GM18909 (cell line): ENCODE measurements at regions not wholly inside any gene's neighbourhood (a gene's known extent, or its start where the extent isn't known, plus 50 kb on each side); places are given as distances from the start of the nearest gene placed in this dataset.

ENCODE experiments used
- ATAC-seq: cut with Tn5 transposase; IDR thresholded peaks from one replicate; pipeline ENCODE4 v1.9.1; 2021; ENCODE audit warnings: mild to moderate bottlenecking; ENCODE audit not compliant: unreplicated experiment, poor library complexity

DNA sequence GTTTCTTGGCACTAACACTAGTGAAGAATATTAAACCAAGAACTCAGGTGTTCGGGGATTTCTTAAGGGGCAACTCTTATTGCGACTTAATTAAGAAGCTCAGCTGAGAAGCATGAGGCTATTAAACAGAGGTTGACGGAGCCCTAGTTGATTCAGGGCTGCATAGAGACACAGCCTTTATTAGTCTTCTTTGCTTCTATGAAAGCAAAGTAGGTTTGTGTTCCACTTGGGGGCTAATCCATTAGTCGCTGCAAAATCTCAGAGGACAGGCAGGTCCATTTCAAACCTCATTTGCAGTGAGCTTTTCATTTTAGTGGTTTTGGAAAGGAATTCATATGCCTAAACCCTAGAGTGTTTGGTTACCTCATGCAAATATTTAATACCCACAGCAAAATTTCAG, 506.6 kb upstream of the SULF2 start:
- ATAC-seq = no peak

DNA sequence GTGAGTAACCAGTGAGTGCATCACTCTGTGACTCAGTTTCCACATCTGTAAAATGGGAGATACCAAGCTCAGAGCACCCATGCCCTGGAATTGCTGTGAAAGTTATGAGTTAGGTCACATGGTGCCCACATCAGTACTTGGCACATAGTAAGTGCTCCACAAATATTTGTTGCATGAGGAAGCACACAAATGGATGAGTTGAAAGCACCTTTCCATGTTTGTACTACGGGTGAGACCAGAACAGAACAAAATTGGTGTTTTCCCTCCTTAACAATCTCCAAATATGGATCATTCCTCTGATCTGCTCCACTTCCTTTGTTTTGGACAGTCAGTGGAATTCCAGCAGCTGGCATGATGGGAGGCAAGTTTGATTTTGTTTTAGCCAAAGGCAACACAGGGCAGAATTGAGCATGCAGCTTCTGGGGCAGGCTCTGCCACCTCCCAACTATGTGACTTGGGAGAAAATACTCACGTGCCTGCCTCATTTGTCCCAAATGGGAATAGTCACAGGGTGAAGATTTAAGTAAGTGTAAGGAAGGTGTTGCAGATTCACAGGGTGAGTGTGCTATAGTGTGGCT, 503.7 kb upstream of the SULF2 start:
- no peak for ATAC-seq

DNA sequence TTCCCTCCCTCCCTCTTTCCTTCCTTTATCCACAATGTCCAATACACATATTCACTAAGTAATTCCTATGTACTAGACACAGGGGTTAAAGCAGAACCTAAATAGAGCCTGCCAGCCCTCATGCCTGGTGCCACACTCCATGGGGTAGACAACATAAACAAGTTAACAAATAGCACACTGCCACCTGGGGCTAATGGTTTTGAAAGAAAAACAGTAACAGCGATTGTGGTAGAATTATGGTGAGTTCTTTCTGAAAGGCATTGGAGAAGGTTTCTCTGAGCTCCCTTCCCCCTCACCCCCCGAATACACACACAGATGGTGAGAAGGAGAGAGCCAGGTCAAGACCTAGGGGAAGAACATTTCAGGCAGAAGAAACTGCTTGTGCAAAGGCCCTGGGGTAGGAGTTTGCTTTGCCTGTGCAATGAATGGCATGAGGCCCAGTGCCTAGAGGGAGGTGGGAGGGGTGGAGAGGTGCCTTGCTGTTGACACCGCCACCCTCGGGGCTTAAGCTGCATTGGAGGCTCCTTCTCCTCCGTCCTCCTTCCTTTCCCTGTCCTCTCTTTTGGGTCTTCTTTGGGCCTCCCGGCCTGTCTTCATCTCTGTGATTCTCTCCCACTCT, 502.4 kb upstream of the SULF2 start:
- ATAC-seq = no peak

DNA sequence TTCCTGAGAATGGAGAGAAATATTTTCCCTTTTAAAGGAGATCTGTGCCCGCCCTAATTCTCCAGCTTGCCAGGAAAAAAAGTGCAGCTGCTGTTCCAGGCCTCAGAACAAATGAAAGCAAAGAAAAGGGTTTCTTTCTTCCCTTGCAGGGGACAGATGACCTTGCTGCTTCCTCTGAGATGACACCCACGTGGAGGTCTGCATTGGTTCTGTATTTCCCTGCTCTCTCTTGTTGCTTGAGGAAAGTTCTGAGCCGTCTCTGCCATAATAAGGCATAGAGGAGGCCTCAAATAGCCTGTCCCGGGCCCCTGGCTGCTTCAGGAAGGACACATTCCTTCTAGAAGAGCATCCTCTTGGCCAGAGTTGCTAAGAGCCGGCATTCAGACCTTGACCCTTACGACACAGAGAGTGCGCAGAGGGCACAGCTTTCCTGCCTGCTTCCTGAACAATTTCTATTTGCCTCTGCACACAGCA, 501.8 kb upstream of the SULF2 start:
- ATAC-seq = no peak

DNA sequence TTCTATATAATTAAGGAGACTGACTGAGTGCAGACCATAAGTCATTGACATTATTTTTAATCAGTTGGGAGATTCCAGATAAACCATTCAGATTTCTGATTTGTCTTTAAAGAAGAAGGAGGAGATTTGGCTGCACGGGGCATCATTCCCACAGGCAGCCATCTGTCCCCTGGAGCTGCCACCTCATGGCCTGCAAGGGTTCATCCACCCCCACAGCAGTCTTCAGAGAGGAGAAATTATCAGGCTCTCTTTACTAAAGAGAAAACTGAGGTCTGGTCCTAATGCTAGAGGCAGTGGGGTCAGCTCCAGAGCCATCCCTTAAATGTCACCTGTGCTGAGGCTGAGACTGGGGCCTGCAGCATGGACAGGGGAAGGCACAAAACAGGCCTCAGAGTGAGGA, 501.3 kb upstream of the SULF2 start:
- no peak for ATAC-seq

DNA sequence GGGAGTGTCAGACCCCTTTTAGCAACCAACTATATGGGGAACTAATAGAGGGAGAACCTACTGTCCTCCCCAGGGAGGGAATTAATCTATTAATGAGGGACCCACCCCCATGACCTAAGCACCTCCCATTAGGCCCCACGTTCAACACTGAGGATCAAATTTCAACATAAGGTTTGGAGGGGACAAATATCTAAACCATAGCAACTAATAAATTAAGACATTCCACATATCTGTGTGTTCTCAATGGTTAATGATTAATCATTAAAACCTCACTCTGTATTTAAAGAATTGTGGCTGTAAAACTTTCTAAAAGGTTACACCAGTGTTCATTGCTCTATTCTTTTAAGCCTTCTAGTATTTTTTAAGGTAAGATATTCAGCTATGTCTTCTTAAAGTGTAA, 500.4 kb upstream of the SULF2 start:
- ATAC-seq = no peak

DNA sequence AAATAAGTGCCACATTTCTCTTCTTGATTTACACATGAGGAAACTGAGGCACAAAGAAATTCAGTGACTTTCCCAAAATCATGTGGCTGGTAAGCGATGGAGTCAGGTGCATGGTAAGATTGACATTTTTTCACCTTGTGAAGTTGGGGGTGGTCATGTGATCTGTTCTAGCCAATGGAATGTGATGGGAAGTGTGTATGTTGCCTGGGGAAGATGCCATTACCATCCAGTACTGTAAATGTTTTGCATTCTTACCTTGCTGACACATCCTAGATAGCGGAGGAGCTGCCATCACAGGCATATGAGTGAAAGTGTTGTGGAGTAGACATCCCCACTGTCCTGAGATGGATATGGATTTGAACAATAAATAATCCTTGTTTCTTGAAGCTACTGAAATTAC, 499.6 kb upstream of the SULF2 start:
- ATAC-seq = no peak

DNA sequence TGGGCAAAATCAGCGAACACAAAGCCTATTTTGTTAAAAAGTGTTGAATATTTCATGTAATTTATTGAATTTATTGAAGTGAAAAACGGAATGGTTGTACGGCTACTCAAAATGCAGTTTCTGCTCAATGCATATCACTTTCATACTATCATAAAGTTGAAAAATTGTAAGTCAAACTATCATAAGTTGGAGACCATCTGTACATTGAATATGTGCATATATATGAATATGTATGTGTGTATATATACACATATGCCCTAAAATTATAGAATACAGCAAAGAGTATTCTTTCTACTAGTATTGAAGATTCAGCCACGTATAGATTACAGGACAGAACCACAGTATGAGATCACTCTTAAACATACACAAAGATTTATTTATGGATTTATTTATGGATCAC, 499.0 kb upstream of the SULF2 start:
- ATAC-seq = no peak

DNA sequence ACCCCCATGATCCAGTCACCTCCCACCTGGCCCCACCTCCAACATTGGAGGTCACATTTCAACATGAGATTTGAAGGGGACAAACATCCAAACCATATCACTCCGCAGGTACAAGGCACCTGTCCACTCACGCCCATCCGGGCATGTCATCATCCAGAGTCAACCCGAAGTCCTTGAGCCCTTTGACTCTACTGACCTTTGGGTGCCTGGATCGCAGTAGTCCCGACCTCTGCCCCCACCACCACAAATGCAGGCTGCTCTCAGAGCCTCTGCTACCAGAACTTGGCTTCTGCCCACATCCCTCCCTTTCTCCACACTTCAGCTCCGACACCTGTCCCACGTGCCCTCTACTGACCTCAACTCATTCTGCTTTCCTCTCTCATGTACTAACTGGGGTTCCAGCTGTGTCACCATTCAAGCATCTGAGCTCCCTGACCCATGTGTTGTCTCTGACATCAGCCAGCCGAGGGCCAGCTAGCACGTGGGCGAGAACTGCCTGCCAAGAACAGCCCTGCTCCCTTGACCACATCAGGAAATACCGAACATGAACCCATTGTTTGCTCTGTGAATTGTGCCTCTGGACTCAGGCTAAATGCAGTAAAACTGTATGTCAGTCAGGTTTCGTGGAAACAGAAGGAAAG, 498.3 kb upstream of the SULF2 start:
- ATAC-seq = no peak

DNA sequence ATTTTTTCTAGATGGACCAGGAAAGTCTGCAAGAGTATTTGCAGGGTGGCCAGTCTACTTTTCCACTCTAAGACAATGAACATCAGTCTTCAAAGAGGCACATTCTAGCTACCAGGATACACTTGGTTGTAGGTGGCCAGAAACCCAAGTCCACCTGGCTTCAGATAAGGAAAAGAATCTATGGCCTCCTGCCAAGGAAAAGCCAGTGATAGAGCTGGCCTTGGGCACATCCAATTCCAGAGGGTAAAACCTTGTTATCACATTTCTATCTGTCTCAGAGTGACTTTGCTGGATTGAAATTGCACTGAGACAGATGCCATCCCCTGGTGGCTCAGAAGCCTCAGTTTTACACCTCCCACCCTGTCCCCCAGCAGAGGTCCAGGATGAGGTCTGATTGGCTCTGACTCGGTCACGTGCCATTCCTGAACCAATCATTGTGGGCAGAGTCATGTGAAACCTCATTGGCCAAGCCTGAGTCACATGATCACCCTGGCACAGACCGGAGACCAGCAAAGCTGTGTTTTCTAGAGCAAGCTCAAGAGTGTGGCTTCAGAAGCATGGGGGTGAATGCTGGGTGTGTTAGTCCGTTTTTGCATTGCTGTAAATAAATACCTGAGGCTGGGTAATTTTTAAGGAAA, 497.4 kb upstream of the SULF2 start:
- ATAC-seq = no peak

DNA sequence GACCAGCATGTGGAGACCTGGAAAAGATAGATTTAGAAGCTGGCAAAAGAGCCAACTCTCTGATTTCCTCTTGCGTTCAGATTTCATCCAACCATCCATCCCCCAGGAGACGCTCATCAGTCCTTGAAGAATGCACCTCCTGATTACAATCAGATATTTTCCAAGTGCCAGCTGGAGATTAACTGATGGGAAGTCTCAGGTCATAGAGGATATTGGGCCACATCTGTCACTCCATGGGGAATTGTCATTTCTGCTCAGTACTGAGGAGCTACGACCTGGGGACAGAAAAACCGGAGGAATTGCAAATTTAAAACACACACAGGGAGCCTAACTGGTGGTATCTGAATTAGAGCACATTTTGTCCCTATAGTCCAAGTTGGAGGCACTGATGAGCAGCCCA, 496.2 kb upstream of the SULF2 start:
- ATAC-seq = no peak

DNA sequence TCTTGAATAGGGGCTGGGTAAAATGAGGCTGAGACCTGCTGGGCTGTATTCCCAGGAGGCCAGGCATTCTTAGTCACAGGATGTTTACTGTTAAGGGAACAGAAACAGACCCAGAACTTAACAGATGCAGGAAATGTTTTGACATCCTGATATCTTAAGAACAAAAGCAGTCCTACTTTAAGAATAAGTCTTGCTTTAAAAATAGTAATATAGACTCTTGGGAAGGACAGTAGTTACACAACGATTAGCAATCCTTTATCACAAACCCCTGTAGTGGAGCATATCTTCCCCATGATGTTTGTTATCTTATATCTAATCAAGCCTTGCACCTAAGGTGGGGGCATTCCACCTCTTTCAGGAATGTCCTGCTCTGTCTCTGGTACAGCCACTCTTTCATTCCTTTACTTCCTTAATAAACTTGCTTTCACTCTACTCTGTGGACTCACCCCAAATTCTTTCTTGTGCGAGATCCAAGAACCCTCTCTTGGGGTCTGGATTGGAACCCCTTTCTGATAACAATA, 493.7 kb upstream of the SULF2 start:
- ATAC-seq = no peak

DNA sequence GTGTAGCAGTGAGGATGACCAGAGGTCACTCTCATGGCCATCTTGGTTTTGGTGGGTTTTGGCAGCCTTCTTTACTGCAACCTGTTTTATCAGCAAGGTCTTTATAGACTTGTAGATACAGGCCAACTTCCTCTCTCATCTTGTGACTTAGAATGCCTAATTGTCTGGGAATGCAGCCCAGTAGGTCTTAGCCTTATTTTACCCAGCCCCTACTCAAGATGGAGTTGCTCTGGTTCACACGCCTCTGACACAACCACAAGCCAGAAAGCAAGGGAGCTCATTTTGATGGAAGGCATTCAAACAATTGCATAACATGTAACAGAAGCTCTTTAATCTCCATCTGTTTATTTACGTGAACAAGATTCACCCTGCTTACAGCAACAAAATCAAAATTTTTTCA, 492.0 kb upstream of the SULF2 start:
- no peak for ATAC-seq

DNA sequence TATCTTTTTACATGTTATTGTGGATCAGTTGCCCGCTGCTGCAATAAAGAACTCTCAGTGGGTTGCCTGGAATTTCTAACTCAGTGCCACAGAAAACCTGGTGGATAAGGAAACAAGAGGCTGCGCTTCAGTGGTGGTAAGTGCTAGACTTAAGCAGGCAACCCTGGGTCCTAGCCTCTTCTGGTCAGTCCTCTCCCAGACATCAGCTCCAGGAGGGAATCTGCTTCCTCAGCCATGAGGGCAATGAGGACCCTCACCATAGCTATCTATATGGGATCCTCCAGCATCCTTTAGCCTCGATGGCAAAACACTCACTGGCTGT, 490.7 kb upstream of the SULF2 start:
- no peak for ATAC-seq

DNA sequence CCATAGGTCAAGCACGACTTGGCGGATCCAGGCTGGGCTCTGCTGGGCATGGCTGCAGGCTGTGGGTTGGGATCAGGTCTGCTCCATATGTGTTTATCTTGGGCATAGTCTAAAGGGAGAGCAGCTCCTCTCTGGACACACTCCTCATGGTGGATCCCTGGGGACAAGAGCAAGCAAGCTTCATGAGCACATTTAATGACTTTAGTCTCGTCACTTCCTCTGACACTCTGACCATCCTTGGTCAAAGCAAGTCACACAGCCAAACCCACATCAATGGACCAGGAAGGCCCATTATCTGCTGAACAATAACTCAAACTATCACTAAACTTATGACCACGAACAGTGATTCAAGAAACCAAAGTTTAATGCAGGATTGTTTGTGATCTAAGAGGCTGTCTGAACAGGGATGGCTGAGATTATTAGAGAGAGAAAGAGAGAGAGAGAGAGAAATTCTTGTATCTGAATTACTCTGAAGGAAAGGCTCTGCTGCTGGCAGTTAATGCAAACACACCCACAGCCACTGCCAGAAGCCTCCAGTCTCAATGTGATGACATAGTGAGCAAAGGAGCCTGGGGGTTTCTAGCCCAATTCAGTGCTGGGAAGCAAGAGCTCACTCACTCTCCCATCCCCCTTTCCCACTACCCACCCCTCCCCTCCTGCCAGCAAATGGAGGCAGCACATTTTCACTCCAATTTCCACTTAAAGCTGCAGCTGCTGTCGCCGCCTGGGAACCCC, 490.2 kb upstream of the SULF2 start:
- ATAC-seq = no peak

DNA sequence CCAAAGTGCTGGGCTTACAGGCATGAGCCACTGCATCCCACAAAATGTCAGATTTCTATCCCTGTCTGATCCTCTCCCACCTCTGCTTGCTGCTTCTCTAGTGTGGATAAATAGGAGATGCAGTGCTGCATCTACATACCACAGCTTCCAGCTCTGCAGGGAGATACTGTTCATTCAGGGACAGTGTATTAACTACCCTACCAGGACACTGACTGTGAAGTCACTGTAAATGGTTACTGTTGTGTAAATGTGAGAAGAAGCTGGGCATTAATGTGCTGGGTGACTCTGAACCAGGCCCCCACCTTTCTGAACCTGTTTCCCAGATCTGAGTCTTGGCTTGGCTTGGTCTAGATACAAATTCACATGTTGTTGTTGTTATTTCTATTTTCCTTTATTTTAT, 488.6 kb upstream of the SULF2 start:
- no peak for ATAC-seq

DNA sequence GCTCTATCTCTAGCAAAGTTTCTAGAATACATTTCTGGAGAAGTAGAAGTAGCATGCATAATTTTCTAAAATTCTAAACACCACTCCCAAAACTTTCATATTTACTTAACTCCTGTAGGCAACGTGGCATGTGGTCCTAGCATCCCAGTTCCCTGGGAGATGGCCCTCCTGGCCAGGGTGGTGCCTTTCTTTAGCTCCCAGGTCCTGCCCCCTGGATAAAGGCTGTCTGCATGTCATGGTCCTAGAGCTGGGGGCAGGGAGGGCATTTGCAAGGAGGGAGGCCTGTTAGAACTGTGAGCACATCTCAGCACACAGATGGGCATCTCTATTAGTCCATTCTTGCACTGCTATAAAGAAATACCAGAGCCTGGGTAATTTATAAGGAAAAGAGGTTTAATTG, 485.6 kb upstream of the SULF2 start:
- ATAC-seq = no peak

DNA sequence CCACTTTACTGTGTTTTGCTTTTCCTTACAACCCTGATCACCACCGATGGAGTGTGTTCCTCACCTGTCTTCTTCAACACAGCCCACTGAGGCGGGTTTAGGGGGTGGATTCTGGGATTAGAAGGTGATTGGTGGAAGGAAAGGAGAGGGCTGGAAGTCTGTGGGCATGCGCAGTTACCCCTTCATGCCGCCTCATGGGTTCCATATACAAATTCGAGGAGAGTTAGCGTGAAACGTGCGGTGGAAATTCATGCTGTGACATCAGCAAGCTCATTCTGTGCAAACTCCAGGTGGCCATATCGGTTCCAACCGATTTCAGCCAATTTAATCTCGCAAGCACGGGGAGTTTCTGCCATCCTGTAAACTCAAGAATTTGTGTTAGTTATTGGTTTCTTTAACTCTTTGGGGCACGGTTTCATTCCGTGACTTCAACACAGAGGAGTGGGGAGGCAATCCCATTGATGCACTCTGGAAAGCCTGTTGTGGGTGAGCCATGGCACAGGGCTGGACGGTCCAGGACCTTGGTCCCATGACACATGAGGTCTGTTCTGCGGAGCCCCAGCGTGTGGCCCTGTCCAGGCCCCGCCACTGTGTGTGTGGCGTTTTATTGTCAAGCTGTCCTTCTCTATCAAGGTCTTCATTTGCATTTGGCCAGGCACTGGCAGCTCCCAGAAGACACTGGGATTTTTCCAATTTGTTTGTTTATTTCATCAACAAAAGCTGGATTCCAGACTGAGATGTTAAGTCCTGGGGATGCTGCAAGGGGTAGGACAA, 482.8 kb upstream of the SULF2 start:
- ATAC-seq = no peak

DNA sequence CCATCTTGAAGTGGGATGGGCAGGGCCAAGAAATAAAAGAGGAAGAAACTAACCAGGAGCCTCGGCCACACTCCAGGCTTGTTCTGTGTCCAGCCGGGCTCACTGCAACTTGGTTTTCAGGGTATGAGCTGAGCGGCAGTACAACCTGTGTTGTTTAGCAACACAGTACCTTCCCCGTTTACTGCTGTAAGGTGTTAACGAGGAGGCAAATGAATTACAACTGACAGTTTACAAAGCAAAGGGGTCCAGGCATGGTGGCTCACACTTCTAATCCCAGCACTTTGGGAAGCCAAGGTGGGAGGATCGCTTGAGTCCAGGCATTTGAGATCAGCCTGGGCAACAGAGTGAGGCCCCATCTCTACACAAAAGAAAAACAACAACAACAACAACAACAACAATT, 481.3 kb upstream of the SULF2 start:
- ATAC-seq = no peak

DNA sequence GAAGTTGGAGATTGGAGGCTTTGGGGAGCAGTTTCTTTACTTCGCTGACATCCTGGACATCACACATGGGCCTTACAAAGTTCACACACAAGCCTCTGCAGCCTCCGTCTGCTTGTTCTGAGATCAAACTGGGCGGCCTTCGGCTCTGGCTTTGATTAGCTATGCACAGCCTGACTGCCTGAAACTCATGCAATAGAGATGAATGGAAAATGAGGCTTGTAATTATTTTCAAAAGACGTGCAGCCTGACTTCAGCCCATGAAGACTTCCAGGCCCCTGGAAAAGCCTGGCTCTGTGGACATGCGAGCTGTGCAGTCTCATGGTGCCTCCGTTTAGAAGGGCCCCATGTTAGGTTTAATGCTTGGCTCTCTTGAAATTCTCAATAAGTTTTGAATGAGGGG, 480.5 kb upstream of the SULF2 start:
- ATAC-seq = no peak
